Amniotic stem cell (primary cell): ENCODE measurements at regions not wholly inside any gene's neighbourhood (a gene's known extent, or its start where the extent isn't known, plus 50 kb on each side); places are given as distances from the start of the nearest gene placed in this dataset.
"Not testable (repeated sequence)": the region's sequence is repeated elsewhere in the genome, so short reads cannot be mapped to it uniquely, and the experiment has no call there.

ENCODE experiments used
- DNase-seq: peaks from one replicate; lab custom pipeline; 2025; lab: John Stamatoyannopoulos, UW

GRCh38 chr9:11144746-11145145, 531.9 kb upstream of the PTPRD start:
- no peak for DNase-seq

- DNase-seq = no peak
Observed at GRCh38 chr9:11148189-11148588, 535.4 kb upstream of the PTPRD start.

GRCh38 chr9:11149065-11149464, 536.3 kb upstream of the PTPRD start:
- DNase-seq = no peak

GRCh38 chr9:11158063-11158462, 545.3 kb upstream of the PTPRD start:
- DNase-seq = no peak

- no peak for DNase-seq
Observed at GRCh38 chr9:11158676-11159075, 545.9 kb upstream of the PTPRD start.

GRCh38 chr9:11159318-11159862, 546.6 kb upstream of the PTPRD start:
- DNase-seq = no peak

GRCh38 chr9:11163843-11164242, 551.0 kb upstream of the PTPRD start:
- no peak for DNase-seq

- DNase-seq = no peak
Observed at GRCh38 chr9:11182001-11182400, 569.2 kb upstream of the PTPRD start.

- no peak for DNase-seq
Observed at GRCh38 chr9:11190719-11191118, 577.9 kb upstream of the PTPRD start.

GRCh38 chr9:11192993-11193392, 580.2 kb upstream of the PTPRD start:
- no peak for DNase-seq

GRCh38 chr9:11194246-11194645, 581.4 kb upstream of the PTPRD start:
- no peak for DNase-seq

GRCh38 chr9:11196840-11197365, 584.1 kb upstream of the PTPRD start:
- DNase-seq = not testable (repeated sequence)

GRCh38 chr9:11199335-11199734, 586.5 kb upstream of the PTPRD start:
- DNase-seq = no peak

GRCh38 chr9:11204521-11204920, 591.7 kb upstream of the PTPRD start:
- DNase-seq = no peak

GRCh38 chr9:11206925-11207324, 594.1 kb upstream of the PTPRD start:
- DNase-seq = no peak

GRCh38 chr9:11233696-11234095, 620.9 kb upstream of the PTPRD start:
- DNase-seq = no peak

- no peak for DNase-seq
Observed at GRCh38 chr9:11235061-11235460, 622.3 kb upstream of the PTPRD start.

- DNase-seq = no peak
Observed at GRCh38 chr9:11241779-11242178, 629.0 kb upstream of the PTPRD start.

- no peak for DNase-seq
Observed at GRCh38 chr9:11257992-11258391, 645.2 kb upstream of the PTPRD start.

GRCh38 chr9:11269036-11269435, 656.2 kb upstream of the PTPRD start:
- DNase-seq = no peak

GRCh38 chr9:11275158-11275695, 662.4 kb upstream of the PTPRD start:
- no peak for DNase-seq

- no peak for DNase-seq
Observed at GRCh38 chr9:11312966-11313365, 700.2 kb upstream of the PTPRD start.

GRCh38 chr9:11318946-11319345, 706.1 kb upstream of the PTPRD start:
- DNase-seq = no peak

- DNase-seq = no peak
Observed at GRCh38 chr9:11319538-11319937, 706.7 kb upstream of the PTPRD start.
